ENCODE measurements at regions not wholly inside any gene's neighbourhood (a gene's known extent, or its start where the extent isn't known, plus 50 kb on each side); places are given as distances from the start of the nearest gene placed in this dataset.

- H3K4me3 ChIP-seq (ENCODE audit: low read depth, low read length): no peak overlapping the region
- no peak for DNase-seq (ENCODE audit: low read depth)
- no peak for TF ChIP-seq CTCF (IDR thresholded peaks at IDR 0.05; ENCODE audit: insufficient read depth, low read length)
These were observed 452.0 kb upstream of the CCDC179 start for GRCh38 chr11:23311986-23312940.

GRCh38 chr11:23313001-23313400 is 452.7 kb upstream of the CCDC179 start:
- DNase-seq (ENCODE audit: low read depth): no peak
- no peak for TF ChIP-seq CTCF (IDR thresholded peaks at IDR 0.05; ENCODE audit: insufficient read depth, low read length)
- no peak overlapping the region for H3K4me3 ChIP-seq (ENCODE audit: low read depth, low read length)

- no peak for DNase-seq (ENCODE audit: low read depth)
- no peak for TF ChIP-seq CTCF (IDR thresholded peaks at IDR 0.05; ENCODE audit: insufficient read depth, low read length)
- no peak overlapping the region for H3K4me3 ChIP-seq (ENCODE audit: low read depth, low read length)
These were observed 453.9 kb upstream of the CCDC179 start for GRCh38 chr11:23314162-23314561.

- H3K4me3 ChIP-seq (ENCODE audit: low read depth, low read length): no peak overlapping the region
- DNase-seq (ENCODE audit: low read depth): no peak
- TF ChIP-seq CTCF (IDR thresholded peaks at IDR 0.05; ENCODE audit: insufficient read depth, low read length): no peak
These were observed 455.0 kb upstream of the CCDC179 start for GRCh38 chr11:23315286-23315685.

- no peak for DNase-seq (ENCODE audit: low read depth)
- TF ChIP-seq CTCF (IDR thresholded peaks at IDR 0.05; ENCODE audit: insufficient read depth, low read length): no peak
- no peak overlapping the region for H3K4me3 ChIP-seq (ENCODE audit: low read depth, low read length)
These were observed 457.5 kb upstream of the CCDC179 start for GRCh38 chr11:23317816-23318215.

- TF ChIP-seq CTCF (IDR thresholded peaks at IDR 0.05; ENCODE audit: insufficient read depth, low read length): no peak
- no peak overlapping the region for H3K4me3 ChIP-seq (ENCODE audit: low read depth, low read length)
- DNase-seq (ENCODE audit: low read depth): no peak
These were observed 458.4 kb upstream of the CCDC179 start for GRCh38 chr11:23318670-23319069.

All from fibroblast of the aortic adventitia (primary cell).